ENCODE measurements at regions not wholly inside any gene's neighbourhood (a gene's known extent, or its start where the extent isn't known, plus 50 kb on each side); places are given as distances from the start of the nearest gene placed in this dataset.

DNA sequence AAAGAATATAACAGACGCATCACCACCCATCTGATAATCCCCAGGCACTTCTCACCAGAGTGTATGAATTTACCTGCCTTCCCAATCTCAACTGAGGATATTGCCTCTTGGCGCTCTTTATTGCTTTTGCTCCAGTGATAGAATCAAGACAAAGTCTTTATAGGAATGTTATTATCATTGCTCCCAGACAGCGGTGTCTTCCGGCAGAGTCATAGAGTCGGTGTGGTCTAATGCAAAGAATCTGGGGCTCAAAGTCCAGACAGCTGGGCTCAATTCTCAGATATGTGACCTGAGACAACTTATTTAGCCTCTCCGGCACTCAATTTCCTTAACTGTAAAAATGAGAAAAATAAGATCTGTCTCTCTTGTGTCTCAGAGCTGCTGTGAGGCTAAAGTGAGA, 106.1 kb upstream of the PAK3 start:
- TF ChIP-seq, protein P1, sequence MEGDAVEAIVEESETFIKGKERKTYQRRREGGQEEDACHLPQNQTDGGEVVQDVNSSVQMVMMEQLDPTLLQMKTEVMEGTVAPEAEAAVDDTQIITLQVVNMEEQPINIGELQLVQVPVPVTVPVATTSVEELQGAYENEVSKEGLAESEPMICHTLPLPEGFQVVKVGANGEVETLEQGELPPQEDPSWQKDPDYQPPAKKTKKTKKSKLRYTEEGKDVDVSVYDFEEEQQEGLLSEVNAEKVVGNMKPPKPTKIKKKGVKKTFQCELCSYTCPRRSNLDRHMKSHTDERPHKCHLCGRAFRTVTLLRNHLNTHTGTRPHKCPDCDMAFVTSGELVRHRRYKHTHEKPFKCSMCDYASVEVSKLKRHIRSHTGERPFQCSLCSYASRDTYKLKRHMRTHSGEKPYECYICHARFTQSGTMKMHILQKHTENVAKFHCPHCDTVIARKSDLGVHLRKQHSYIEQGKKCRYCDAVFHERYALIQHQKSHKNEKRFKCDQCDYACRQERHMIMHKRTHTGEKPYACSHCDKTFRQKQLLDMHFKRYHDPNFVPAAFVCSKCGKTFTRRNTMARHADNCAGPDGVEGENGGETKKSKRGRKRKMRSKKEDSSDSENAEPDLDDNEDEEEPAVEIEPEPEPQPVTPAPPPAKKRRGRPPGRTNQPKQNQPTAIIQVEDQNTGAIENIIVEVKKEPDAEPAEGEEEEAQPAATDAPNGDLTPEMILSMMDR (optimal IDR thresholded peaks at IDR 0.05 in 1 of 3, IDR thresholded peaks at IDR 0.05 in 1 of 3, conservative IDR thresholded peaks at IDR 0.05 in 1 of 3; ENCODE audit: extremely low read depth in 1 of 3, insufficient read depth in 2 of 3, low read length in 3 of 3): no peak
- TF ChIP-seq EZH2 (IDR thresholded peaks at IDR 0.05; ENCODE audit: low read length): no peak

Data from keratinocyte (primary cell).